NCI-H2196 (cell line): ENCODE measurements at regions not wholly inside any gene's neighbourhood (a gene's known extent, or its start where the extent isn't known, plus 50 kb on each side); places are given as distances from the start of the nearest gene placed in this dataset.

Experiments
- DNase-seq: peaks from one replicate; lab custom pipeline; 2025; ENCODE audit not compliant: unreplicated experiment; lab: John Stamatoyannopoulos, UW

- DNase-seq, result no peak
These were observed 104.2 kb upstream of the PRR23E start for GRCh38 chr3:127088511-127089351.

- DNase-seq, result no peak
These were observed 103.3 kb upstream of the PRR23E start for GRCh38 chr3:127089486-127090145.

- DNase-seq, result no peak
These were observed 102.4 kb upstream of the PRR23E start for GRCh38 chr3:127090218-127091160.

- DNase-seq, result no peak
These were observed 101.6 kb upstream of the PRR23E start for GRCh38 chr3:127091376-127091775.

GRCh38 chr3:127092368-127092767 is 100.6 kb upstream of the PRR23E start:
- DNase-seq, result no peak

- DNase-seq, result no peak
These were observed 100.2 kb upstream of the PRR23E start for GRCh38 chr3:127092776-127093175.

- DNase-seq, result no peak
These were observed 99.6 kb upstream of the PRR23E start for GRCh38 chr3:127093312-127093711.

- no peak for DNase-seq
These were observed 97.2 kb upstream of the PRR23E start for GRCh38 chr3:127095774-127096173.

GRCh38 chr3:127096256-127097071 is 96.5 kb upstream of the PRR23E start:
- DNase-seq, result no peak

- no peak for DNase-seq
These were observed 95.9 kb upstream of the PRR23E start for GRCh38 chr3:127097072-127097405.

- DNase-seq, result no peak
These were observed 95.5 kb upstream of the PRR23E start for GRCh38 chr3:127097481-127097880.

GRCh38 chr3:127099982-127100381 is 92.9 kb upstream of the PRR23E start:
- DNase-seq, result no peak

GRCh38 chr3:127100459-127101410 is 92.2 kb upstream of the PRR23E start:
- DNase-seq, result no peak

- DNase-seq, result no peak
These were observed 91.3 kb upstream of the PRR23E start for GRCh38 chr3:127101411-127102187.

- no peak for DNase-seq
These were observed 90.8 kb upstream of the PRR23E start for GRCh38 chr3:127102188-127102520.

- no peak for DNase-seq
These were observed 90.3 kb upstream of the PRR23E start for GRCh38 chr3:127102587-127102986.

- DNase-seq, result no peak
These were observed 89.9 kb upstream of the PRR23E start for GRCh38 chr3:127103080-127103479.

GRCh38 chr3:127104586-127104985 is 88.3 kb upstream of the PRR23E start:
- DNase-seq, result no peak

GRCh38 chr3:127105587-127105986 is 87.3 kb upstream of the PRR23E start:
- DNase-seq, result no peak
